GM18868 (cell line): ENCODE measurements at regions not wholly inside any gene's neighbourhood (a gene's known extent, or its start where the extent isn't known, plus 50 kb on each side); places are given as distances from the start of the nearest gene placed in this dataset.
A peak's percentile ranks its signal among the peaks of the same experiment; 100 is the strongest.
"Not testable (repeated sequence)": the region's sequence is repeated elsewhere in the genome, so short reads cannot be mapped to it uniquely, and the experiment has no call there.

Source experiments
- ATAC-seq: cut with Tn5 transposase; IDR thresholded peaks from one replicate; pipeline ENCODE4 v1.9.1; 2021; ENCODE audit warnings: mild to moderate bottlenecking, moderate library complexity; ENCODE audit not compliant: unreplicated experiment

DNA sequence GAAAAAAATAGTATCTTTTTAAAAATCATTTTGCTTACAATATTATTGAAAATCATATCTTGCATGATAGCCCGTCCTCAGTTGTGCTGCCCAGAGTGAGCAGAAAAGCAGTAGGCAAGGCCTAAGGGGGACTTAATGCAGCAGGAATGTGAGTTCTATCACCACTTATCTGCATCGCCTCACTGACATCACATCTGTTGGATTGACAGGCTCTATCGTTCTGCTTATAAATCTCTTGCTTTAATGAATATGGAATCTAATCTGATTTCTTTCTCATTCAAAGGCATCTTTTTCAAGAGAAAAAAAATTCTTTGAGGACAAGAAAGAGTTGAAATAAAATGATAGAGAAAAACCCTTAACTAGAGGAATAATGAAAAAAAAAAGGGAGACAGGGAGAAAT is 249.9 kb downstream of the PAPSS1 start:
- no peak for ATAC-seq

DNA sequence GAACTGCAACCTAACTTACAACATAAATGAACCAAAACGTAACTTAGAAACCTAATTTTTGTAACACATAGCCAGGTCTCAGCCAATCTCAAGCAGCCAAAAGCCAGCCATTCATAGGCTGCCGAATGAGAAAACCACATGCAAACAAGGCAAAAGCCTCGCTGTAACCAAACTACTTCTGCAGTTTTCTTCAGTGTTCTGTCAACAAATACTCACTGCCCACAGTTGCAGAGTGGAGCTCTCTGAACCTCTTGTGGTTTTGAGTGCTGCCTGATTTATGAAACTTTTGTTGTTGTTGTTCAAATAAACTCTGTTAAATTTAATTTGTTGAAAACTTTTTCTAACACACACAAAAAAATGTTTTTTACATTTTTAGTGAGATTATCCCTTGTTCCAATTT is 251.2 kb downstream of the PAPSS1 start:
- ATAC-seq: peak; percentile 64

DNA sequence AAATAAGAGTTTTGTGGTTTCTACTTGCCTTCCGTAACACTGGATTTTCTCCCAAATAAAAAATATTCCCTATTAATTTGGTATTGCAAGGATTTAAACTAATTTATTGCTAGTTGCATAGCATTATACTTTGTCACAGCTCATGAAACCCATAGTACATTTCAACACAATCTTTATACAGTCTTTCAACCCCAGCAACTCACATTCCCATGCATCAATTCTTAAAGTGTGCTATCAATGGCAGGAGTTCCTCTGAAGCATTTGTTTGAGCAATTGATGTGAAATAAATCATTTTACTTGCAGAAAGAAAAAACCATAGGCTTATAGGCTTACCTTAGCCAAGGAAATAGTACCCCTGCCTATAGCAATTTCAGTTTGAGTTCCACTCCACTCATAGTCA is 251.9 kb downstream of the PAPSS1 start:
- ATAC-seq: no peak

DNA sequence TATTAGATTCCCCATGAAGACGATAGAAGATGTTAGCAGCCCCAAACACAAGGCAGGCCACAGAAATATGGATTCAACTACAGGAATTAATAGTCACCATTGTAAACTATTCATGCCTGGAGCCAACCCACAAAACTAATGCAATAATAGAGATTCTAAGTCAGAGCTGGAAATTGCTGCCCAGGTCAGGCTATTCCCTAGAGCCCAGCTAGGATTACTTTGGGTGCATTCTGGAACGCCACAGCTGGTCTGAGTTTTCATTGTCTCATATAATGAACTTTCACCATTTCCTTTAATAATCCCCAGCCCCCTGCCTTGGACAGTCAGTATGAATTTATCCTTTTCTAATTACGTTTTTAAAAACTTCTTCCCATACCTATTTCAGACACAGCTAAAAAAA is 252.6 kb downstream of the PAPSS1 start:
- no peak for ATAC-seq

DNA sequence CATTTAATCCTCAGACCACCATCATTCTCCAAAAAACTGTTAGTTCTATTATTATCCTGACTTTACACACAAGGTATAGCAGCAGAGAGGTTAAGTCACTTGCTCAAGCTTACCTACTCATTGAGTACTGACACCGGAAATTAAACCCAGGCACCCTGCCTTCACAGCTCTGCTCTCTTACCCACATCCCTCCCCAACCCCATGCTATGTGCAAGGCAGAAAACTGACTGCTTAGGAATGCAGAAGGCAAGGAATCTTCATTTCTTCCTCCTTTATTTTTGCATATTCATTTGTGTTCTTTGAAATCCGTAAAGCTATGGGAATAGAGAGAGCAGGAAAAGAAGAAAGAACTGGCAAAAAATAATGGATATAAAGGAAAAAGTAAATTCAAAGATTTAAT is 261.8 kb downstream of the PAPSS1 start:
- ATAC-seq: no peak

DNA sequence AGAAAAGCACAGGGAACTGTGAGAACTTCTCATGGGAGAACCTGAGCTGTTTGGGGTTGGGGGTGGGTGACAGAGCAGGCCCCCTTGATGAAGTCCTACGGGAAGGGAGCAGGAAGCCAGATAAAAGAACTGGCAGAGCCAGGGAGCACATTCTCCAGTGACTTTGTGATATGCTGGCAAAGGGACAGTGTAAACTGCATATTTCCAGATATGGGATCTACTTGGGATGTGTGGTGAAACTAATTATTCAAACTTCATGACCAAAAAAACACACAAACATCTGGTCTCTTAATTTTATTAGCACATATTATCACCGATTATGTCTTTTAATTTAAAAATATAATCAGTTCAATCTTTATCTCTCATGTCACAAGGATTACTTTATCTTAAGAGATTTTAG is 266.0 kb downstream of the PAPSS1 start:
- no peak for ATAC-seq

DNA sequence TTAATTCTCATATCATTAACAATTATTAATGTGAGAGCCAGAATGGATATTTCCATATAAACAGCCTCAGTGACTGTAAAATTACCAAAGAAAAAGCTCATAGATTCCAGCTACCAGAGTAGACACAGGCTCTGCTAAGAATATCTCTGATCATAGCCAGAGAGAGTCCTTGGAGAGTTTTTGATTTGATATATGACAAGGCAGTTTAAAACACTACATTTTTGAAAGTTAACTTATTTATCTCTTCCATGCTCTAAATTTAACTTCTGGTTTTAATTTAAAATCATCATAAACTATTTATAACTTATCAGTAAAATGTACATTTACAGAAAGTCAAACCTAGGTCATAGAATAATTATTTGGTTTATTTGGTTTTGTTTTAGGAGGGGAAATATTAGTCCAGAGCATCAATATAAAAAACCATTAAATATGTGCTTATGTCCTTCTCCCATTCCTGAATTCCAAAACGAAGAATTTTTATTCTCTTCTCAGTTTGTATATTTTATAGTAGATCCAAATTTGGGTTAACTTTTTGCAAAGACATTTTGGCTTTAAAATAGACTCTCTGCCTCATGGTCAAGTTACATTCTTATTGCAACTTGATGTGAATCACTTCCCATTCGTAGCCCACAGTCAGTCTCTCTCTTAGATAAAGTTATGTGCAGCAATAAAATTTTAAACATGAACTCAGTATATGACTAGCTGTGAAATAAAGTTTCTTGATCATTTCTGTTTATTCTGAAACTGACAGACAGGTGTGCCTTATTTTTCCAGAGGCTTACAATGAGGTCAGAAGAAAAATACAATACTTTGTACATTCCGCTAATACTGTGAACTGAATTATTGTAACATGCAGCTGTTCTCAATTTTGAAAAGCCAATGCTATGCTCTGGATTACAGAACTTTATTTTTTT is 267.1 kb downstream of the PAPSS1 start:
- ATAC-seq: no peak

DNA sequence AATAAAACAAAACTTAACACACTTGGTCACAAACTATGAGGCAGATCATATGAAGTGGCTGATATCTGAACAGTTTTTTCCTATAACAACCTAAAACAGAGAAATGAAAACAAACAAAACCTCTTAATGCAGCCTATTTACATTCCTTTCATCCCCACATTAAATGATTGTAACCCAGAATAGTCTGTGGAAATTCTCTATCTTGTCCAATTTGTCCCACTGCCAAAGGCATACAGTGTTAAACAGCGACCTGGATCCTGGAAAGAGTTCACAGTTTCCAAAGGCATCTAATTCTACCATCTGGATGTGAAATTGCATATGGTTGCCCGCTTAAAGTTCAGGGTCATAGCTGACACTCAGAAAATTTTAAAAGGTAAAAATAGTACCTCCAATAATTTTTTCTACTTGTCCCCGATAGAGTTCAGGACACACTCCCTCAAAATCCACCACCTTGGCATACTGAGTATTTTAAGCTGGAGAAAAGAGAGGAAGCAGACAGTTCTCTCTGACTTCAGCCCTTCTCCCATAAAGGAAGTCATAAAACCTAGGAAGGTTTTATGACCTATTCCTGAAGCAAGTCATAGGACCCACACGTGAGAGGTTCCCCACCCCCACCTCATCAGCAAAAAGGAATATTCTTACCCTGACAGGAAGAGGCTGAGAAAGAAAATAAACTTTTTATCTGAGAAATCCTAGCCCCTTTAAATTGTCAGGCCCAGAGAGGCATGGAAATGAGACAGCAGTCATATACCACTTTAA is 270.2 kb downstream of the PAPSS1 start:
- no peak for ATAC-seq

DNA sequence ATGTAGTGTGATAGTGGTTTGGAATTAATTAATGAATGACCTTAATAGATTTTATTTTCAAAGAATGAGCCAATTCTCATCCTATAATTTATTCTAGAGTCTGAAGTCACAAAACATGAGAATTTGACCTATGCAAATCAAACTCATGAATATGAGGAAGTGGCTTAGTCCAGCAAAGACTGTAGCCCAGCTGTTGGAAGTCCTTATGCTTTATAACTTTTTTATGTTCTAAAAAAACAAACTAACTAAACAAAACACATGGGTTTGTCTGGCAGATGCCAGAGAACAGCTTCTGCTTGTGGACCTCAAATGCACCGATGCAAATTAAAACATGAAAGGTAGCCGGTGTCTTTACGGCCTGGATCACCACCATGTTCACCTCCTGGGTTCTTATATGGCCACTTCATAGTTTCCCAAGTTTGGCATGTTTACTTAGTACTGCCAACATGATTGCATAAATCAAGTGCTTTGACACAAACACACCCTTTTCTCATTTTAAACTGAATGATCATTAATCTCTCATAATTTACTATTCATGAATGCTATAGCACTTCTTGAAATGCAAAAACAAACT is 277.4 kb downstream of the PAPSS1 start:
- ATAC-seq: no peak

DNA sequence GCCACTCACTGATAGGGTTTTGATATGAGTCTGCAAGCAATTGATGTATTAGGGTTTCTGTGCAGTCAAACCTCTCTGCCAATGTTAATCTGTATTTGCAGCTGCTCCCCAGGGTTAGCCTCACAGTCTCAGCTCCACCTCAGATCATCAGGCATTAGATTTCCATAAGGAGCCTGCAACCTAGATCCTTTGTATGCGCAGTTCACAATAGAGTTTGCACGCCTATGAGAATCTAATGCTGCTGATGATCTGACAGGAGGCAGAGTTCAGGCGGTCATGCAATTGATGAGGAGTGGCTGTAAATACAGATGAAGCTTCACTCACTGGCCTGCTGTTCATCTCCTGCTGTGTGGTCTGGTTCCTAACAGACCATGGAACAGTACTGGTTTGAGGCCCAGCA is 280.6 kb downstream of the PAPSS1 start:
- ATAC-seq: no peak

DNA sequence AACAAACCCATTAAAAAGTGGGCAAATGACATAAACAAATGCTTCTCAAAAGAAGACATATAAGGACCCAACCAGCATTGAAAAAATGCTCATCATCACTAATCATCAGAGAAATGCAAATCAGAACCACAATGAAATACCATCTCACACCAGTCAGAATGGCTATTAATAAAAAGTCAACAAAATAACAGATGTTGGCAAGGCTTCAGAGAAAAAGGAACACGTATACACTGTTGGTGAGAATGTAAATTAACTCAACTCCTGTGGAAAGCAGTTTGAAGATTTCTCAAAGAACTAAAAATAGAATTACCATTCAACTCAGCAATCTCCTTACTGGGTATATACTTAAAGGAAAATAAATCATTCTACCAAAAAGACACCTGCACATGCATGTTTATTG is 283.6 kb downstream of the PAPSS1 start:
- not testable (repeated sequence) for ATAC-seq

DNA sequence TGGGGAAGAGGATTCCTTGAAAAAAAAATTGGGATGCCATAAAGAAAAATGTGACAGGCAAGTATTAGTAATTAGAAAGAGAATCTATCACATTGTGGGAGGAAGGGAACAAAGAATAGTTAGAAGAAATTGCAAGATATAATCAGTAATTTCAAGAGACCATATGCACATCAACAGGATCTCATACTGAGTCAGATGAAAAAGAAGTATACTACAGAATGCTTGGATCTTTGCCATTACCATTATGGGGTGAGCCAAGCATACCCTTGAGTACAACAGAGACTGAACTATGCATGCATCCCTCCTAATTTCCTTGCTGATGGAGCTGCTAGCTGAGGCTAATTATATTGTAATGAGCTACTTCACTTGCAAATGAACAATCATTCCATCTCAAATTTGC is 287.6 kb downstream of the PAPSS1 start:
- ATAC-seq: no peak

DNA sequence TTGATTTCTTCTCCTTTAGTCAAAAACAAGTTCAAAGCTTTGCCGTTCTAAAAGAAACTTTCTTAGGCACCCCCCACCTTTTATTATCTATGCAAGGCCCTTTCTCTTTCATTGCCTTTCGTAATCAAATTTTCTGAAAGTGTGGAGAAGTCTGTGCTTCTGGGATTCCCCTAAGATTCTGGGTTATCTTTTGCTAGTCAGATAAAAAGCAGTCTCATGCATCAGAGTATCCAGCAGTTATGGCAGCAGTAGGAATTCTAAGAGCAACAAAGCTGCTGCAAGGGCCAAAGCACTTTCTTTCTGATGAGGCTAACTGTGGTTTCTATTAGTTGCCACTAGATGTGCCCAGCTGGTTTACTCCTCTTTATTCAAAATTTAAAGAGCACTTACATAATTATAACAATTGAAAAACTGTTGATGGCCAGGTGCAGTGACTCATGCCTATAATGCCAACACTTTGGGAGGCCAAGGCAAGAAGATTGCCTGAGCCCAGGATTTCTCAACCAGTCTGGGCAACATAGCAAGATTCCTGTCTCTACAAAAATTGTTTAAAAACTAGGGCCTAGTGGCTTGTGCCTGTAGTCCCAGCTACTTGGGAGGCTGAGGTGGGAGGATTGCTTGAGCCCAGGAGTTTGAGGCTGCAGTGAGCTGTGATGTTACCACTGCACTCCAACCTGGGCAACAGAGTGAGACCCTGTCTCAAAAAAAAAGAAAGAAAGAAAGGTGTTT is 296.2 kb downstream of the PAPSS1 start:
- ATAC-seq: no peak

DNA sequence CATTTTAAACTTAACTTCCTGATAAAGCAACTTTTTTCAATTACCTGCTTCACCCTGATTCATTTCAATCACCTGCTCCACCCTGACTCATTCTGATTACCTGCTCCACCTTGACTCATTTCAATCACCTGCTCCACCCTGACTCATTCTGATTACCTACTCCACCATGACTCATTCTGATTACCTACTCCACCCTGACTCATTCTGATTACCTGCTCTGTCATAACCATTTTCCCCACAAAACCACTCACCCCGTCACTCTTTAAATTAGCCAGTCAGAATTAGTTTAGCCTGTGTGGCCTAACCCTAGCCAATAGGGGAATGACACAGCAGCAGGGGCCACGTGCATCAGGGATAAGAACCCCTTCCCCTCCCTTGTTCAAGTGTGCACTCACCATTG is 300.5 kb downstream of the PAPSS1 start:
- not testable (repeated sequence) for ATAC-seq

DNA sequence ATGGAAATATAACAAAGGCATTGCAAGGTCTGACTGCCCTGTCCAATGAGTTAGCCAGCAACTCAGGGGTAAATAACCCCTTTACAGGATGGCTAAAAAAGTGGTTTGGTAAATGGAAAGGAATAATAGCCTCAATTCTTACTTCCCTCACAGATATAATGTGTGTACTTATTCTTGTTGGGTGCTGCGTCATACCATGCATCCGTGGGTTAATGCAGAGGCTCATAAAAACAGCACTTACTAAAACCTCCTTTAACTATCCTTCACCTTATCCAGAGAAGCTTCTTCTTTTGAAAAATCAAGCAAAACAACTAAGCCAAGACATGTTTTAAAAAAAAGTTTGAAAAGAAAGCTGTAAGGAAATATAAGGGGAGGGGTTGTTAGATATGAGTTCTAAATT is 301.0 kb downstream of the PAPSS1 start:
- ATAC-seq: no peak

DNA sequence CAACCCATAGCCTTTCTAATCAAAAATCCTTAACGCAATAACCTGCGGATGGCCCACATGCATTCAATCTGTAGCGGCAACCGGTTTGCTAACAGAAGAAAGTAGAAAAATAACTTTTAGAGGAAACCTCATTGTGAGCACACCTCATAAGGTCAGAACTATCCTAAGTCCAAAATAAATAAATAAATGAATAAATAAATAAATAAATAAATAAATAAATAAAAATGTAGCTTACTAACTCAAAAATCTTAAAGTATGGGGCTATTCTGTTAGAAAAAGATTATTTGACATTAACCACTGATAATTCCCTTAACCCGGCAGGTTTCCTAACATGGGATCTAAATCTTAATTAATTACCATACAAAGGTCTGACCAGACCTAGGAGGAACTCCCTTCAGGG is 304.5 kb downstream of the PAPSS1 start:
- ATAC-seq: not testable (repeated sequence)

DNA sequence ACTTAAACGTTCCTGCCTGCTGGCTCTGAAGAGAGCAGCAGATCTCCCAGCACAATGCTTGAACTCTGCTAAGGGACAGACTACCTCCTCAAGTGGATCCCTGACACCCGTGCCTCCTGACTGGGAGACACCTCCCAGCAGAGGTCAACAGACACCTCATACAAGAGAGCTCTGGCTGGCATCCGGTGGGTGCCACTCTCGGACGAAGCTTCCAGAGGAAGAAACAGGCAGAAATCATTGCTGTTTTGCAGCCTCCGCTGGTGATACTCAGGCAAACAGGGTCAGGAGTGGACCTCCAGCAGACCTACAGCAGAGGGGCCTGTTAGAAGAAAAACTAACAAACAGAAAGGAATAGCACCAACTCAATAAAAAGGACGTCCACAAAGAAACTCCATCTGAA is 310.2 kb downstream of the PAPSS1 start:
- ATAC-seq: not testable (repeated sequence)

DNA sequence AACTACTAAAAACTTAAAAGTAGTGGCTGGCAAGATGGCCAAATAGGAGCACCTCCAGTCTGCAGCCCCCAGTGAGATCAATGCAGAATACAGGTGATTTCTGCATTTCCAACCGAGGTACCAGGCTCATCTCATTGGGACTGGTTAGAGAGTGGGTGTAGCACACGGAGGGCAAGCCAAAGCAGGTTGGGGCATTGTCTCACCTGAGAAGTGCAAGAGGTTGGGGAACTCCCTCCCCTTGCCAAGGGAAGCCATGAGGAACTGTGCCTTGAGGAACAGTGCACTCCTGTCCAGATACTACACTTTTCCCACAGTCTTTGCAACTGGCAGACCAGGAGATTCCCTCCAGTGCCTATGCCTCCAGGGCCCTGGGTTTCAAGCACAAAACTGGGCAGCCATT is 311.1 kb downstream of the PAPSS1 start:
- no peak for ATAC-seq

DNA sequence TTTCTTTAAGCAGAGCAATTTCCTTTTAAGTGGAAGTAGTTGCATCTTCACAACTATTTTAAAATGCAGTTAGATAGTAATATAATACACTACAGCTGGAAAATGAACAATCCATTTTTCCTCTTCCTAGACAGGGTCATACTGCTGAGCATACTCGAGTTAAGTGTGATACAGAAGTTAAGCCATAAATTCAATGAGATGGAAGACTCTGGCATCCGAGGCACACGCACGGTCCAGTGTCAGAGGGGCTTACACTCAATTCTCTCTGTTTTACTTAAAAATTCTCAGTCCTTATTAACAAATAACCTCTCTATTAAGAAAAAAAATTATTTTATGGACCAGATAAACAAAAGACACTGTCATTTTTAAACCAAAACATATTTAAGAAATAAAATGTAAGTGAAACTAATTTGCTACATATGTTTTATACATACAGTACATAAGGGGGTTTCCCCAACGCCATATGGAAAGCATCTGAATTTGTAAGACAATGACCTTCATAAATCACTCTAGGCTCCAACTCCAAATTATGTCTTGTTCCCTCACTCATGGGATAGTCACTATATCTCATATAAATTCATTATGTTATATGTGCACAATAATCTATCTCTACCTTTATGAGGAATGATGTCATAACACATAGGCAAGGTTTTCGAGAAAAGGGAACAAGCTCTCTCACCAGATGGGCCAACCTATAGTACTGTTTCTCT is 315.3 kb downstream of the PAPSS1 start:
- no peak for ATAC-seq

DNA sequence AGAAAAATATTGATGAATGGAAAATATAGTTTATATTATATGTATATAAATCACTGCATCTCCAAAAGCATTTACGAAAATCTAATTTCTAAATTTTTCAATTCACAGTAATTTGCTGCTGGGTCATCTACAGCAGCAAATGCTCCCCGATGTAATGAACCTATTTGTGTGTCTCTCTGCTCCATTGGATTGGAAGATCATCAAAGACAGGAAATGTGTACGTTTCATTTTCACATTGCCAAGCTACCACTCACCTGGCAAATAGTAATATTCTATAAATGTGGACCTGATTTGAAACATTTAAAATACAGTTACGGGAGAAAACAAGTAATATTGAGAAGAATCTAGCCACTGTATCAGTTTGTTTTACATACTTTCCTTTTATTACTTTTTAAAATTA is 317.7 kb downstream of the PAPSS1 start:
- ATAC-seq: no peak

DNA sequence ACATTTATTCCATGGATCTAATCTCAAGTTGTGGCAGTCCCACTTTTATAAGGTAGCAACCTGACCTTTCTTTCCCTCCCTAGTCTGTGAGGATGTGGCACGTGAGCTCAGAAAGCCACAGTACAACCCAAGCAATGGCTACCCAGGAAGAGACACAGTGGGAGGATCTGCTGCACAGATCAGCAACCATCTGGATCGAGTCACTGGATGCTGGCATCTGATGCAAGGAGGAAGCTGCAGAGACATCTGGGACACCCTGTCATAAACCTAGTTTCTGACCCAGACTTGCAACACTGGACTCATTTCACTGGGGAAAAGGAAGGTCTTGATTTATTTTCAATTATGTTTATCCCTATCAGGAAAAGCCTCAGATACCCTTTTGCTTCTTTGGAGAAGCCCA is 327.1 kb downstream of the PAPSS1 start:
- ATAC-seq: no peak
